ENCODE measurements at regions not wholly inside any gene's neighbourhood (a gene's known extent, or its start where the extent isn't known, plus 50 kb on each side); places are given as distances from the start of the nearest gene placed in this dataset.
"Not testable (repeated sequence)": the region's sequence is repeated elsewhere in the genome, so short reads cannot be mapped to it uniquely, and the experiment has no call there.

- peaks cover 3% of the 10 kb centered on the region for H3K27me3 ChIP-seq (ENCODE audit: control insufficient read depth, insufficient read depth, low read length)
- POLR2A ChIA-PET: no interaction called here
- H3K4me3 ChIP-seq (ENCODE audit: low read depth, low read length): no peak overlapping the region
- CTCF ChIA-PET: interaction anchor here (1.0 to 1.9 kb wide), 3 partner anchors 12 to 41 kb away, joined by 3 to 5 read pairs (median 4); no protein-coding TSS in a partner anchor
- DNase-seq (ENCODE audit: low read depth): no peak
- no peak for TF ChIP-seq CTCF (IDR thresholded peaks at IDR 0.05; ENCODE audit: insufficient read depth, low read depth, low read length)
- no peaks in the 10 kb centered on the region for H3K36me3 ChIP-seq (ENCODE audit: control insufficient read depth, insufficient read depth, low read length)
These were observed 70.4 kb downstream of the MRPL57 start for GRCh38 chr13:21246761-21247452.

GRCh38 chr13:21256351-21256761, 79.9 kb downstream of the MRPL57 start:
- ChIA-PET CTCF (no interaction called here), POLR2A (no interaction called here)
- Histone ChIP-seq H3K27me3 (ENCODE audit: control insufficient read depth, insufficient read depth, low read length) (peaks cover 5% of the 10 kb centered on the region; the same call in 1 of the 2 replicates), H3K36me3 (ENCODE audit: control insufficient read depth, insufficient read depth, low read length) (no peaks in the 10 kb centered on the region), H3K4me3 (ENCODE audit: low read depth, low read length) (no peak overlapping the region)
- no peak for TF ChIP-seq CTCF (IDR thresholded peaks at IDR 0.05; ENCODE audit: insufficient read depth, low read depth, low read length)
- DNase-seq (ENCODE audit: low read depth): no peak

GRCh38 chr13:21256891-21257290, 80.4 kb downstream of the MRPL57 start:
- TF ChIP-seq CTCF (IDR thresholded peaks at IDR 0.05; ENCODE audit: insufficient read depth, low read depth, low read length): no peak
- CTCF ChIA-PET: no interaction called here
- no peak overlapping the region for H3K4me3 ChIP-seq (ENCODE audit: low read depth, low read length)
- POLR2A ChIA-PET: no interaction called here
- no peaks in the 10 kb centered on the region for H3K36me3 ChIP-seq (ENCODE audit: control insufficient read depth, insufficient read depth, low read length)
- no peak for DNase-seq (ENCODE audit: low read depth)
- peaks cover 5% of the 10 kb centered on the region; the same call in 1 of the 2 replicates for H3K27me3 ChIP-seq (ENCODE audit: control insufficient read depth, insufficient read depth, low read length)

- Histone ChIP-seq H3K36me3 (ENCODE audit: control insufficient read depth, insufficient read depth, low read length) (no peaks in the 10 kb centered on the region), H3K4me3 (ENCODE audit: low read depth, low read length) (no peak overlapping the region), H3K27me3 (ENCODE audit: control insufficient read depth, insufficient read depth, low read length) (peaks cover 5% of the 10 kb centered on the region; the same call in 1 of the 2 replicates)
- ChIA-PET POLR2A (no interaction called here), CTCF (interaction anchor here (1.1 kb wide), 1 partner anchor 13 kb away, joined by 4 read pairs; no protein-coding TSS in a partner anchor)
- TF ChIP-seq CTCF (IDR thresholded peaks at IDR 0.05; ENCODE audit: insufficient read depth, low read depth, low read length): no peak
- no peak for DNase-seq (ENCODE audit: low read depth)
These were observed 83.4 kb downstream of the MRPL57 start for GRCh38 chr13:21259571-21260455.

GRCh38 chr13:21260561-21261290, 84.3 kb downstream of the MRPL57 start:
- DNase-seq (ENCODE audit: low read depth); POLR2A ChIA-PET; H3K4me3 ChIP-seq (ENCODE audit: low read depth, low read length); H3K27me3 ChIP-seq (ENCODE audit: control insufficient read depth, insufficient read depth, low read length); H3K36me3 ChIP-seq (ENCODE audit: control insufficient read depth, insufficient read depth, low read length); CTCF ChIA-PET: not testable (repeated sequence)

GRCh38 chr13:21261487-21262216, 85.2 kb downstream of the MRPL57 start:
- POLR2A ChIA-PET; CTCF ChIA-PET; H3K27me3 ChIP-seq (ENCODE audit: control insufficient read depth, insufficient read depth, low read length); DNase-seq (ENCODE audit: low read depth); H3K4me3 ChIP-seq (ENCODE audit: low read depth, low read length); H3K36me3 ChIP-seq (ENCODE audit: control insufficient read depth, insufficient read depth, low read length): not testable (repeated sequence)

- H3K27me3 ChIP-seq (ENCODE audit: control insufficient read depth, insufficient read depth, low read length); CTCF ChIA-PET; H3K4me3 ChIP-seq (ENCODE audit: low read depth, low read length); DNase-seq (ENCODE audit: low read depth); H3K36me3 ChIP-seq (ENCODE audit: control insufficient read depth, insufficient read depth, low read length); POLR2A ChIA-PET: not testable (repeated sequence)
These were observed 87.5 kb downstream of the MRPL57 start for GRCh38 chr13:21263909-21264308.

GRCh38 chr13:21268485-21268884, 92.0 kb downstream of the MRPL57 start:
- CTCF ChIA-PET; H3K27me3 ChIP-seq (ENCODE audit: control insufficient read depth, insufficient read depth, low read length); DNase-seq (ENCODE audit: low read depth); H3K36me3 ChIP-seq (ENCODE audit: control insufficient read depth, insufficient read depth, low read length); POLR2A ChIA-PET; H3K4me3 ChIP-seq (ENCODE audit: low read depth, low read length): not testable (repeated sequence)
